ENCODE measurements at regions not wholly inside any gene's neighbourhood (a gene's known extent, or its start where the extent isn't known, plus 50 kb on each side); places are given as distances from the start of the nearest gene placed in this dataset.

DNA sequence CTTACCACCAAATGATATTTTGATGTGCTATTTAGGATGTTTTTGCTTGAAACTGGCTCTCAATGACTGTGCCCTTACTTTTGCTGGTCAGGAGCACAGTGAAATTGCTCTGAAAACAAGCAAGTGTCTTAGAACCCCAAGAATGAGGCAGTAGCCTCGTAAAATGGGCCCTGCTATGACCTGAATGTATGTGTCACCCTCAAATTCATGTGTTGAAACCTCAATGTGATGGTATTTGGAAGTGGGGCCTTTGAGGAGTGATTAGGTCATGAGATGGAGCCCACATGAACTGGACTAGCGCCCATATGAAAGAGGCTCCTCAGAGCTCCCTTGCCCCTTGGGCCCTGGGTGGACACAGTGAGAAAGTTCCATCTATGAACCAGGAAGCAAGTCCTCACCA is 155.2 kb downstream of the ZIC5 start:
- TF ChIP-seq POLR2AphosphoS5 (IDR thresholded peaks at IDR 0.05) (no peak), POLR2A (IDR thresholded peaks at IDR 0.05) (no peak), EP300 (IDR thresholded peaks at IDR 0.05) (no peak)
- TF ChIP-seq, protein P1, sequence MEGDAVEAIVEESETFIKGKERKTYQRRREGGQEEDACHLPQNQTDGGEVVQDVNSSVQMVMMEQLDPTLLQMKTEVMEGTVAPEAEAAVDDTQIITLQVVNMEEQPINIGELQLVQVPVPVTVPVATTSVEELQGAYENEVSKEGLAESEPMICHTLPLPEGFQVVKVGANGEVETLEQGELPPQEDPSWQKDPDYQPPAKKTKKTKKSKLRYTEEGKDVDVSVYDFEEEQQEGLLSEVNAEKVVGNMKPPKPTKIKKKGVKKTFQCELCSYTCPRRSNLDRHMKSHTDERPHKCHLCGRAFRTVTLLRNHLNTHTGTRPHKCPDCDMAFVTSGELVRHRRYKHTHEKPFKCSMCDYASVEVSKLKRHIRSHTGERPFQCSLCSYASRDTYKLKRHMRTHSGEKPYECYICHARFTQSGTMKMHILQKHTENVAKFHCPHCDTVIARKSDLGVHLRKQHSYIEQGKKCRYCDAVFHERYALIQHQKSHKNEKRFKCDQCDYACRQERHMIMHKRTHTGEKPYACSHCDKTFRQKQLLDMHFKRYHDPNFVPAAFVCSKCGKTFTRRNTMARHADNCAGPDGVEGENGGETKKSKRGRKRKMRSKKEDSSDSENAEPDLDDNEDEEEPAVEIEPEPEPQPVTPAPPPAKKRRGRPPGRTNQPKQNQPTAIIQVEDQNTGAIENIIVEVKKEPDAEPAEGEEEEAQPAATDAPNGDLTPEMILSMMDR (IDR thresholded peaks at IDR 0.05): no peak
